ENCODE measurements at regions not wholly inside any gene's neighbourhood (a gene's known extent, or its start where the extent isn't known, plus 50 kb on each side); places are given as distances from the start of the nearest gene placed in this dataset.

DNA sequence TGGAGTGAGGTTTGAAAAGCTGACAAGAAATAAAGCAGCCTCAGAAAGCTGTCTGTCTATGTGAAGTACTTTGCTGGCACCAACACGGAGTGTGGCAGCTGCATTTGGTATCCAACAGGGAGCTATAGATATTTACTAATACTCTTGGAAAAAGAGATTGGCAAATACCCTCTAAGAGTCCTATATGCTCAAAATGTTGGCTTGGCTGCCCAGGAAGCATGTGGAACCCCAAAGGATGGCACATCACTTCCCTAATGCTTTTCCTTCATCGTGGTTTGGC is 398.3 kb downstream of the TLE4 start:
- in situ Hi-C loops (cut with HindIII; ENCODE audit: extremely low pct_ligation_motif_present, low pct_unique_long_range_greater_than_20kb), result no loop called here
- no peak overlapping the region for H3K4me2 ChIP-seq (ENCODE audit: low read depth, low read length)
- TF ChIP-seq ZNF768 (CRISPR knock-in tag; IDR thresholded peaks at IDR 0.05), result no peak
- TF ChIP-seq KDM3A (CRISPR knock-in tag; IDR thresholded peaks at IDR 0.05; ENCODE audit: low read depth), result no peak
- no peak for TF ChIP-seq HDAC2 (CRISPR knock-in tag; IDR thresholded peaks at IDR 0.05)
- TF ChIP-seq, protein P1, sequence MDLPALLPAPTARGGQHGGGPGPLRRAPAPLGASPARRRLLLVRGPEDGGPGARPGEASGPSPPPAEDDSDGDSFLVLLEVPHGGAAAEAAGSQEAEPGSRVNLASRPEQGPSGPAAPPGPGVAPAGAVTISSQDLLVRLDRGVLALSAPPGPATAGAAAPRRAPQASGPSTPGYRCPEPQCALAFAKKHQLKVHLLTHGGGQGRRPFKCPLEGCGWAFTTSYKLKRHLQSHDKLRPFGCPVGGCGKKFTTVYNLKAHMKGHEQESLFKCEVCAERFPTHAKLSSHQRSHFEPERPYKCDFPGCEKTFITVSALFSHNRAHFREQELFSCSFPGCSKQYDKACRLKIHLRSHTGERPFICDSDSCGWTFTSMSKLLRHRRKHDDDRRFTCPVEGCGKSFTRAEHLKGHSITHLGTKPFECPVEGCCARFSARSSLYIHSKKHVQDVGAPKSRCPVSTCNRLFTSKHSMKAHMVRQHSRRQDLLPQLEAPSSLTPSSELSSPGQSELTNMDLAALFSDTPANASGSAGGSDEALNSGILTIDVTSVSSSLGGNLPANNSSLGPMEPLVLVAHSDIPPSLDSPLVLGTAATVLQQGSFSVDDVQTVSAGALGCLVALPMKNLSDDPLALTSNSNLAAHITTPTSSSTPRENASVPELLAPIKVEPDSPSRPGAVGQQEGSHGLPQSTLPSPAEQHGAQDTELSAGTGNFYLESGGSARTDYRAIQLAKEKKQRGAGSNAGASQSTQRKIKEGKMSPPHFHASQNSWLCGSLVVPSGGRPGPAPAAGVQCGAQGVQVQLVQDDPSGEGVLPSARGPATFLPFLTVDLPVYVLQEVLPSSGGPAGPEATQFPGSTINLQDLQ (CRISPR knock-in tag; IDR thresholded peaks at IDR 0.05), result no peak
- no peak for TF ChIP-seq MYNN (CRISPR knock-in tag; IDR thresholded peaks at IDR 0.05; ENCODE audit: low read depth)
- TF ChIP-seq ZNF136 (CRISPR knock-in tag; IDR thresholded peaks at IDR 0.05; ENCODE audit: low read depth), result no peak
- TF ChIP-seq, protein P2, sequence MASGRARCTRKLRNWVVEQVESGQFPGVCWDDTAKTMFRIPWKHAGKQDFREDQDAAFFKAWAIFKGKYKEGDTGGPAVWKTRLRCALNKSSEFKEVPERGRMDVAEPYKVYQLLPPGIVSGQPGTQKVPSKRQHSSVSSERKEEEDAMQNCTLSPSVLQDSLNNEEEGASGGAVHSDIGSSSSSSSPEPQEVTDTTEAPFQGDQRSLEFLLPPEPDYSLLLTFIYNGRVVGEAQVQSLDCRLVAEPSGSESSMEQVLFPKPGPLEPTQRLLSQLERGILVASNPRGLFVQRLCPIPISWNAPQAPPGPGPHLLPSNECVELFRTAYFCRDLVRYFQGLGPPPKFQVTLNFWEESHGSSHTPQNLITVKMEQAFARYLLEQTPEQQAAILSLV (CRISPR knock-in tag; IDR thresholded peaks at IDR 0.05; ENCODE audit: borderline replicate concordance), result no peak
- TF ChIP-seq, protein P3, sequence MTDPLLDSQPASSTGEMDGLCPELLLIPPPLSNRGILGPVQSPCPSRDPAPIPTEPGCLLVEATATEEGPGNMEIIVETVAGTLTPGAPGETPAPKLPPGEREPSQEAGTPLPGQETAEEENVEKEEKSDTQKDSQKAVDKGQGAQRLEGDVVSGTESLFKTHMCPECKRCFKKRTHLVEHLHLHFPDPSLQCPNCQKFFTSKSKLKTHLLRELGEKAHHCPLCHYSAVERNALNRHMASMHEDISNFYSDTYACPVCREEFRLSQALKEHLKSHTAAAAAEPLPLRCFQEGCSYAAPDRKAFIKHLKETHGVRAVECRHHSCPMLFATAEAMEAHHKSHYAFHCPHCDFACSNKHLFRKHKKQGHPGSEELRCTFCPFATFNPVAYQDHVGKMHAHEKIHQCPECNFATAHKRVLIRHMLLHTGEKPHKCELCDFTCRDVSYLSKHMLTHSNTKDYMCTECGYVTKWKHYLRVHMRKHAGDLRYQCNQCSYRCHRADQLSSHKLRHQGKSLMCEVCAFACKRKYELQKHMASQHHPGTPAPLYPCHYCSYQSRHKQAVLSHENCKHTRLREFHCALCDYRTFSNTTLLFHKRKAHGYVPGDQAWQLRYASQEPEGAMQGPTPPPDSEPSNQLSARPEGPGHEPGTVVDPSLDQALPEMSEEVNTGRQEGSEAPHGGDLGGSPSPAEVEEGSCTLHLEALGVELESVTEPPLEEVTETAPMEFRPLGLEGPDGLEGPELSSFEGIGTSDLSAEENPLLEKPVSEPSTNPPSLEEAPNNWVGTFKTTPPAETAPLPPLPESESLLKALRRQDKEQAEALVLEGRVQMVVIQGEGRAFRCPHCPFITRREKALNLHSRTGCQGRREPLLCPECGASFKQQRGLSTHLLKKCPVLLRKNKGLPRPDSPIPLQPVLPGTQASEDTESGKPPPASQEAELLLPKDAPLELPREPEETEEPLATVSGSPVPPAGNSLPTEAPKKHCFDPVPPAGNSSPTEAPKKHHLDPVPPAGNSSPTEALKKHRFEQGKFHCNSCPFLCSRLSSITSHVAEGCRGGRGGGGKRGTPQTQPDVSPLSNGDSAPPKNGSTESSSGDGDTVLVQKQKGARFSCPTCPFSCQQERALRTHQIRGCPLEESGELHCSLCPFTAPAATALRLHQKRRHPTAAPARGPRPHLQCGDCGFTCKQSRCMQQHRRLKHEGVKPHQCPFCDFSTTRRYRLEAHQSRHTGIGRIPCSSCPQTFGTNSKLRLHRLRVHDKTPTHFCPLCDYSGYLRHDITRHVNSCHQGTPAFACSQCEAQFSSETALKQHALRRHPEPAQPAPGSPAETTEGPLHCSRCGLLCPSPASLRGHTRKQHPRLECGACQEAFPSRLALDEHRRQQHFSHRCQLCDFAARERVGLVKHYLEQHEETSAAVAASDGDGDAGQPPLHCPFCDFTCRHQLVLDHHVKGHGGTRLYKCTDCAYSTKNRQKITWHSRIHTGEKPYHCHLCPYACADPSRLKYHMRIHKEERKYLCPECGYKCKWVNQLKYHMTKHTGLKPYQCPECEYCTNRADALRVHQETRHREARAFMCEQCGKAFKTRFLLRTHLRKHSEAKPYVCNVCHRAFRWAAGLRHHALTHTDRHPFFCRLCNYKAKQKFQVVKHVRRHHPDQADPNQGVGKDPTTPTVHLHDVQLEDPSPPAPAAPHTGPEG (CRISPR knock-in tag; IDR thresholded peaks at IDR 0.05), result no peak
- TF ChIP-seq, protein P4, sequence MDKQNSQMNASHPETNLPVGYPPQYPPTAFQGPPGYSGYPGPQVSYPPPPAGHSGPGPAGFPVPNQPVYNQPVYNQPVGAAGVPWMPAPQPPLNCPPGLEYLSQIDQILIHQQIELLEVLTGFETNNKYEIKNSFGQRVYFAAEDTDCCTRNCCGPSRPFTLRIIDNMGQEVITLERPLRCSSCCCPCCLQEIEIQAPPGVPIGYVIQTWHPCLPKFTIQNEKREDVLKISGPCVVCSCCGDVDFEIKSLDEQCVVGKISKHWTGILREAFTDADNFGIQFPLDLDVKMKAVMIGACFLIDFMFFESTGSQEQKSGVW (CRISPR knock-in tag; IDR thresholded peaks at IDR 0.05; ENCODE audit: borderline replicate concordance), result no peak
- TF ChIP-seq ZNF652 (CRISPR knock-in tag; IDR thresholded peaks at IDR 0.05; ENCODE audit: borderline replicate concordance, low read depth), result no peak
- TF ChIP-seq, protein P5, sequence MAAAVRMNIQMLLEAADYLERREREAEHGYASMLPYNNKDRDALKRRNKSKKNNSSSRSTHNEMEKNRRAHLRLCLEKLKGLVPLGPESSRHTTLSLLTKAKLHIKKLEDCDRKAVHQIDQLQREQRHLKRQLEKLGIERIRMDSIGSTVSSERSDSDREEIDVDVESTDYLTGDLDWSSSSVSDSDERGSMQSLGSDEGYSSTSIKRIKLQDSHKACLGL (CRISPR knock-in tag; IDR thresholded peaks at IDR 0.05), result no peak
- no peak for TF ChIP-seq ZNF792 (CRISPR knock-in tag; IDR thresholded peaks at IDR 0.05)
- no peak for TF ChIP-seq HMG20A (CRISPR knock-in tag; IDR thresholded peaks at IDR 0.05; ENCODE audit: borderline replicate concordance)
- no peak for TF ChIP-seq ATF1 (CRISPR knock-in tag; IDR thresholded peaks at IDR 0.05)
- TF ChIP-seq SAFB2 (CRISPR knock-in tag; IDR thresholded peaks at IDR 0.05; ENCODE audit: borderline replicate concordance, low read depth), result no peak
- TF ChIP-seq FOXP1 (IDR thresholded peaks at IDR 0.05), result no peak
- no peak for TF ChIP-seq FOXP1 (CRISPR knock-in tag; IDR thresholded peaks at IDR 0.05)

More for the DNA sequence above, 398.3 kb downstream of the TLE4 start:
- Histone ChIP-seq H3K4me1 (ENCODE audit: insufficient read depth, low read length) (no peaks in the 10 kb centered on the region), H4K20me1 (ENCODE audit: insufficient read depth, low read length) (no peaks in the 10 kb centered on the region), H3K79me2 (ENCODE audit: insufficient read depth, low read length) (no peaks in the 10 kb centered on the region), H3K9ac (ENCODE audit: insufficient read depth, low read depth, low read length) (no peak overlapping the region), H3K9me3 (ENCODE audit: low read length) (no peaks in the 10 kb centered on the region; the same call in 1 of the 2 replicates), H3K27ac (ENCODE audit: extremely low read length, insufficient read depth, low read length) (no peak overlapping the region), H2AFZ (ENCODE audit: low read length) (no peak overlapping the region), H3K36me3 (replicated peaks in 1 of 2; ENCODE audit: control insufficient read depth in 1 of 2, insufficient read depth in 2 of 2, low read length in 2 of 2) (no peaks in the 10 kb centered on the region), H3K27me3 (ENCODE audit: control insufficient read depth in 1 of 2, insufficient read depth in 2 of 2, low read length in 2 of 2) (no peaks in the 10 kb centered on the region), H3K4me3 (replicated peaks in 1 of 3; ENCODE audit: insufficient read depth in 1 of 3, low read depth in 2 of 3, low read length in 3 of 3) (no peak overlapping the region)
- FAIRE-seq, result no peak
- ChIA-PET POLR2A (no interaction called here), CTCF (ENCODE audit: low intra/inter-chr PET ratio, low total read pairs) (no interaction called here)
- ATAC-seq, result no peak
- BruUV-seq (replicated peaks), result no TSS peak
- no peak for DNase-seq (ENCODE audit: low spot score)
- WGBS (ENCODE audit: low lambda C conversion rate), result 4% methylated on average over 2 of the region's 2 CpGs
- intact Hi-C loops (cut with micrococcal nuclease; ENCODE audit: unreplicated experiment), result no loop called here
